ENCODE measurements at regions not wholly inside any gene's neighbourhood (a gene's known extent, or its start where the extent isn't known, plus 50 kb on each side); places are given as distances from the start of the nearest gene placed in this dataset.

GRCh38 chr2:104412384-104412783 lies 441.5 kb upstream of the POU3F3 start:
- Histone ChIP-seq H3K4me3 (replicated peaks in 1 of 4; ENCODE audit: control extremely low read depth in 1 of 4, insufficient read depth in 1 of 4, low read depth in 3 of 4, low read length in 4 of 4) (no peak overlapping the region), H4K20me1 (ENCODE audit: control insufficient read depth, extremely low read depth, insufficient read depth, low read length) (no peaks in the 10 kb centered on the region), H2AFZ (ENCODE audit: low read length) (no peak overlapping the region), H3K9ac (ENCODE audit: insufficient read depth, low read length) (no peak overlapping the region), H3K4me1 (ENCODE audit: control insufficient read depth, extremely low read depth, insufficient read depth, low read length) (no peaks in the 10 kb centered on the region), H3K27me3 (ENCODE audit: control insufficient read depth, insufficient read depth, low read length) (no peaks in the 10 kb centered on the region), H3K9me3 (ENCODE audit: control insufficient read depth, insufficient read depth, low read depth, low read length) (no peaks in the 10 kb centered on the region), H3K27ac (ENCODE audit: insufficient read depth, low read length) (no peak overlapping the region), H3K4me2 (ENCODE audit: extremely low read depth, insufficient read depth, low read length) (no peak overlapping the region), H3K36me3 (ENCODE audit: control insufficient read depth, insufficient read depth, low read length) (no peaks in the 10 kb centered on the region), H3K79me2 (ENCODE audit: control insufficient read depth, insufficient read depth, low read length) (no peaks in the 10 kb centered on the region)
- DNase-seq (ENCODE audit: low read depth in 2 of 2): no peak
- TF ChIP-seq, protein P1, sequence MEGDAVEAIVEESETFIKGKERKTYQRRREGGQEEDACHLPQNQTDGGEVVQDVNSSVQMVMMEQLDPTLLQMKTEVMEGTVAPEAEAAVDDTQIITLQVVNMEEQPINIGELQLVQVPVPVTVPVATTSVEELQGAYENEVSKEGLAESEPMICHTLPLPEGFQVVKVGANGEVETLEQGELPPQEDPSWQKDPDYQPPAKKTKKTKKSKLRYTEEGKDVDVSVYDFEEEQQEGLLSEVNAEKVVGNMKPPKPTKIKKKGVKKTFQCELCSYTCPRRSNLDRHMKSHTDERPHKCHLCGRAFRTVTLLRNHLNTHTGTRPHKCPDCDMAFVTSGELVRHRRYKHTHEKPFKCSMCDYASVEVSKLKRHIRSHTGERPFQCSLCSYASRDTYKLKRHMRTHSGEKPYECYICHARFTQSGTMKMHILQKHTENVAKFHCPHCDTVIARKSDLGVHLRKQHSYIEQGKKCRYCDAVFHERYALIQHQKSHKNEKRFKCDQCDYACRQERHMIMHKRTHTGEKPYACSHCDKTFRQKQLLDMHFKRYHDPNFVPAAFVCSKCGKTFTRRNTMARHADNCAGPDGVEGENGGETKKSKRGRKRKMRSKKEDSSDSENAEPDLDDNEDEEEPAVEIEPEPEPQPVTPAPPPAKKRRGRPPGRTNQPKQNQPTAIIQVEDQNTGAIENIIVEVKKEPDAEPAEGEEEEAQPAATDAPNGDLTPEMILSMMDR (conservative IDR thresholded peaks at IDR 0.05 in 1 of 2, IDR thresholded peaks at IDR 0.05 in 1 of 2; ENCODE audit: low read depth in 1 of 2, low read length in 2 of 2): peak in 1 of 2 donors; percentile 16
- TF ChIP-seq EZH2 (IDR thresholded peaks at IDR 0.05; ENCODE audit: low read length, missing control alignments): no peak

DNA sequence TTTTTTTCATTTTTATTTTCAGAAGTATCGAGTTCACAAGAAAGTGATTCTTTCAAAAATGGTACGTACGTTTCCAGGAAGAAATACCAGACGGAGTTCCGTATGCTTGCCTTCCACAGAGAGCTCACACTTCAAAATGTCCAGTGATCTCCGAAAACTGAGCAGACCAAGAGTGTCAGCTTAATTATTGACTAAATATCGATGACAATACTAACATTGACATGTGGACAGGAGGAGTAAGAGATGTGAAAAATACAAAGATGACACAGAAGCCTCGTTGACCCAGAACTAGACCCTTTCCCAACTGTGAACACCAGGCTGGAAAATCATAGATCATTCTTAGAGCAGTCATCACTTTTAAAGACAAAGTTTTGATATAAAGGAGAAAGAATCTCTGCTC lies 440.0 kb upstream of the POU3F3 start:
- Histone ChIP-seq H2AFZ (ENCODE audit: low read length) (no peak overlapping the region), H3K9me3 (ENCODE audit: control insufficient read depth, insufficient read depth, low read depth, low read length) (no peaks in the 10 kb centered on the region), H3K4me2 (ENCODE audit: extremely low read depth, insufficient read depth, low read length) (no peak overlapping the region), H4K20me1 (ENCODE audit: control insufficient read depth, extremely low read depth, insufficient read depth, low read length) (no peaks in the 10 kb centered on the region), H3K27ac (ENCODE audit: insufficient read depth, low read length) (no peak overlapping the region), H3K27me3 (ENCODE audit: control insufficient read depth, insufficient read depth, low read length) (no peaks in the 10 kb centered on the region), H3K4me3 (replicated peaks in 1 of 4; ENCODE audit: control extremely low read depth in 1 of 4, insufficient read depth in 1 of 4, low read depth in 3 of 4, low read length in 4 of 4) (no peak overlapping the region), H3K79me2 (ENCODE audit: control insufficient read depth, insufficient read depth, low read length) (no peaks in the 10 kb centered on the region), H3K36me3 (ENCODE audit: control insufficient read depth, insufficient read depth, low read length) (no peaks in the 10 kb centered on the region), H3K4me1 (ENCODE audit: control insufficient read depth, extremely low read depth, insufficient read depth, low read length) (no peaks in the 10 kb centered on the region), H3K9ac (ENCODE audit: insufficient read depth, low read length) (no peak overlapping the region)
- no peak for TF ChIP-seq EZH2 (IDR thresholded peaks at IDR 0.05; ENCODE audit: low read length, missing control alignments)
- TF ChIP-seq, protein P1 (conservative IDR thresholded peaks at IDR 0.05 in 1 of 2, IDR thresholded peaks at IDR 0.05 in 1 of 2; ENCODE audit: low read depth in 1 of 2, low read length in 2 of 2): no peak
- DNase-seq (ENCODE audit: low read depth in 2 of 2): no peak

DNA sequence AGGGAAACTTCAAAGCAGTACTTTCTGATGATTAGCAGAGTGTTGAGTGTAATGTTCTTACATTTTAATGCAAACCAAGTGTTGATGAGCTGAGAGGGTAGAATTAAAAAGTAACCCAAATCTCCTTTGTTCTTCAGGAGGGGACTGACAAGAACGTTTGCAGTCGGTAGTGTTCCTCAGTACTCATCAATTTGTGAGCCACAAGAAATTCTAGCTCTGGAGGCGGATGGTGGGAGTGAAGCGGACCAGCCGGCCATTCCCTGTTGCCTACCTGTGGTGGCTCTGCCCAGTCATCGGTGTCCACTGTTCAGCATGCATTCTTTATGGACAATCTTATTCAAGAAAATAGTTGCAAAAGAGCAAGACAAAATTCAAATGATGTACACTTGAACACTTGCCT lies 438.6 kb upstream of the POU3F3 start:
- no peaks in the 10 kb centered on the region for H3K4me1 ChIP-seq (ENCODE audit: control insufficient read depth, extremely low read depth, insufficient read depth, low read length)
- no peaks in the 10 kb centered on the region for H3K9me3 ChIP-seq (ENCODE audit: control insufficient read depth, insufficient read depth, low read depth, low read length)

More for the DNA sequence above, 438.6 kb upstream of the POU3F3 start:
- DNase-seq (ENCODE audit: low read depth in 2 of 2): no peak
- Histone ChIP-seq H3K27ac (ENCODE audit: insufficient read depth, low read length) (no peak overlapping the region), H2AFZ (ENCODE audit: low read length) (no peak overlapping the region), H3K36me3 (ENCODE audit: control insufficient read depth, insufficient read depth, low read length) (no peaks in the 10 kb centered on the region), H3K9ac (ENCODE audit: insufficient read depth, low read length) (no peak overlapping the region), H3K4me2 (ENCODE audit: extremely low read depth, insufficient read depth, low read length) (no peak overlapping the region), H3K27me3 (ENCODE audit: control insufficient read depth, insufficient read depth, low read length) (no peaks in the 10 kb centered on the region), H3K4me3 (replicated peaks in 1 of 4; ENCODE audit: control extremely low read depth in 1 of 4, insufficient read depth in 1 of 4, low read depth in 3 of 4, low read length in 4 of 4) (no peak overlapping the region), H3K79me2 (ENCODE audit: control insufficient read depth, insufficient read depth, low read length) (no peaks in the 10 kb centered on the region), H4K20me1 (ENCODE audit: control insufficient read depth, extremely low read depth, insufficient read depth, low read length) (no peaks in the 10 kb centered on the region)
- TF ChIP-seq, protein P1 (conservative IDR thresholded peaks at IDR 0.05 in 1 of 2, IDR thresholded peaks at IDR 0.05 in 1 of 2; ENCODE audit: low read depth in 1 of 2, low read length in 2 of 2): no peak
- no peak for TF ChIP-seq EZH2 (IDR thresholded peaks at IDR 0.05; ENCODE audit: low read length, missing control alignments)

Data from fibroblast of lung (primary cell).